ENCODE measurements at regions not wholly inside any gene's neighbourhood (a gene's known extent, or its start where the extent isn't known, plus 50 kb on each side); places are given as distances from the start of the nearest gene placed in this dataset.
"Not testable (repeated sequence)": the region's sequence is repeated elsewhere in the genome, so short reads cannot be mapped to it uniquely, and the experiment has no call there.

GRCh38 chr1:222031318-222031717, 289.4 kb upstream of the DUSP10 start:
- DNase-seq, result no peak

- no peak for DNase-seq
Measured at GRCh38 chr1:222028676-222029075, 286.8 kb upstream of the DUSP10 start.

GRCh38 chr1:222028116-222028515, 286.2 kb upstream of the DUSP10 start:
- DNase-seq, result no peak

GRCh38 chr1:222026280-222026679, 284.4 kb upstream of the DUSP10 start:
- DNase-seq, result no peak

- DNase-seq, result no peak
Measured at GRCh38 chr1:222023025-222023424, 281.1 kb upstream of the DUSP10 start.

GRCh38 chr1:222021129-222021528, 279.2 kb upstream of the DUSP10 start:
- no peak for DNase-seq

GRCh38 chr1:222020553-222020952, 278.7 kb upstream of the DUSP10 start:
- DNase-seq, result no peak

GRCh38 chr1:222019029-222019428, 277.1 kb upstream of the DUSP10 start:
- no peak for DNase-seq

- no peak for DNase-seq
Measured at GRCh38 chr1:222018041-222018440, 276.2 kb upstream of the DUSP10 start.

- no peak for DNase-seq
Measured at GRCh38 chr1:222015686-222016085, 273.8 kb upstream of the DUSP10 start.

GRCh38 chr1:222014001-222014400, 272.1 kb upstream of the DUSP10 start:
- DNase-seq, result no peak

- no peak for DNase-seq
Measured at GRCh38 chr1:222012816-222013215, 270.9 kb upstream of the DUSP10 start.

GRCh38 chr1:222010306-222010705, 268.4 kb upstream of the DUSP10 start:
- no peak for DNase-seq

- no peak for DNase-seq
Measured at GRCh38 chr1:222009105-222009730, 267.3 kb upstream of the DUSP10 start.

- no peak for DNase-seq
Measured at GRCh38 chr1:222006715-222007114, 264.8 kb upstream of the DUSP10 start.

- no peak for DNase-seq
Measured at GRCh38 chr1:222004784-222005183, 262.9 kb upstream of the DUSP10 start.

- DNase-seq, result no peak
Measured at GRCh38 chr1:222004034-222004433, 262.1 kb upstream of the DUSP10 start.

GRCh38 chr1:222002503-222002902, 260.6 kb upstream of the DUSP10 start:
- DNase-seq, result no peak

- DNase-seq, result no peak
Measured at GRCh38 chr1:222000131-222000530, 258.2 kb upstream of the DUSP10 start.

- no peak for DNase-seq
Measured at GRCh38 chr1:221998781-221999180, 256.9 kb upstream of the DUSP10 start.

GRCh38 chr1:221998186-221998612, 256.3 kb upstream of the DUSP10 start:
- no peak for DNase-seq

- not testable (repeated sequence) for DNase-seq
Measured at GRCh38 chr1:221997012-221997411, 255.1 kb upstream of the DUSP10 start.

GRCh38 chr1:221994939-221995338, 253.1 kb upstream of the DUSP10 start:
- no peak for DNase-seq

GRCh38 chr1:221994274-221994698, 252.4 kb upstream of the DUSP10 start:
- no peak for DNase-seq

GRCh38 chr1:221993444-221993948, 251.6 kb upstream of the DUSP10 start:
- no peak for DNase-seq
